ENCODE measurements at regions not wholly inside any gene's neighbourhood (a gene's known extent, or its start where the extent isn't known, plus 50 kb on each side); places are given as distances from the start of the nearest gene placed in this dataset.

DNA sequence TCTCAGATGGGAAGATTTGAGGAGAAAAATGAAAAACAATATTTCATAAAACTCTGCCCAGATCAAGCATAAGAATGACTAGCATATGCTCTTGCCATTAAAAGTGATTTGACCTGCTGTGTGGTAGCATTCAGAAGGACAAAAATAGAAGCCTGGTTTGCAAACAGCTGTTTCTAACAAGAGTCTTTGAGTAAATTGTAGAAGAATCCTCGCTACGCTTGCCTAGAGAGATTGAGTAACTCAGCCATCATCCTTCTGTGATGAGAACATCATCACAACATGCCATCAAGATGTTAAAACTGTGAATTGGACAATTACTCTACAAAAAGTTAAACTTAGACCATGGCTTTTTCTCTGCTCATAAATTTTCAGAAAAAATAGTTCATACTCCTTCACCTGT, 168.9 kb upstream of the PUDP start:
- peak; percentile 49 for DNase-seq (ENCODE audit: low read depth)
- ChIA-PET CTCF (no interaction called here), POLR2A (no interaction called here)
- Histone ChIP-seq H3K4me3 (ENCODE audit: low read depth, low read length) (no peak overlapping the region), H3K36me3 (ENCODE audit: control insufficient read depth, insufficient read depth, low read length) (no peaks in the 10 kb centered on the region), H3K27me3 (ENCODE audit: control insufficient read depth, insufficient read depth, low read length) (no peaks in the 10 kb centered on the region)
- TF ChIP-seq, protein P1, sequence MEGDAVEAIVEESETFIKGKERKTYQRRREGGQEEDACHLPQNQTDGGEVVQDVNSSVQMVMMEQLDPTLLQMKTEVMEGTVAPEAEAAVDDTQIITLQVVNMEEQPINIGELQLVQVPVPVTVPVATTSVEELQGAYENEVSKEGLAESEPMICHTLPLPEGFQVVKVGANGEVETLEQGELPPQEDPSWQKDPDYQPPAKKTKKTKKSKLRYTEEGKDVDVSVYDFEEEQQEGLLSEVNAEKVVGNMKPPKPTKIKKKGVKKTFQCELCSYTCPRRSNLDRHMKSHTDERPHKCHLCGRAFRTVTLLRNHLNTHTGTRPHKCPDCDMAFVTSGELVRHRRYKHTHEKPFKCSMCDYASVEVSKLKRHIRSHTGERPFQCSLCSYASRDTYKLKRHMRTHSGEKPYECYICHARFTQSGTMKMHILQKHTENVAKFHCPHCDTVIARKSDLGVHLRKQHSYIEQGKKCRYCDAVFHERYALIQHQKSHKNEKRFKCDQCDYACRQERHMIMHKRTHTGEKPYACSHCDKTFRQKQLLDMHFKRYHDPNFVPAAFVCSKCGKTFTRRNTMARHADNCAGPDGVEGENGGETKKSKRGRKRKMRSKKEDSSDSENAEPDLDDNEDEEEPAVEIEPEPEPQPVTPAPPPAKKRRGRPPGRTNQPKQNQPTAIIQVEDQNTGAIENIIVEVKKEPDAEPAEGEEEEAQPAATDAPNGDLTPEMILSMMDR (IDR thresholded peaks at IDR 0.05; ENCODE audit: insufficient read depth, low read depth, low read length): no peak

DNA sequence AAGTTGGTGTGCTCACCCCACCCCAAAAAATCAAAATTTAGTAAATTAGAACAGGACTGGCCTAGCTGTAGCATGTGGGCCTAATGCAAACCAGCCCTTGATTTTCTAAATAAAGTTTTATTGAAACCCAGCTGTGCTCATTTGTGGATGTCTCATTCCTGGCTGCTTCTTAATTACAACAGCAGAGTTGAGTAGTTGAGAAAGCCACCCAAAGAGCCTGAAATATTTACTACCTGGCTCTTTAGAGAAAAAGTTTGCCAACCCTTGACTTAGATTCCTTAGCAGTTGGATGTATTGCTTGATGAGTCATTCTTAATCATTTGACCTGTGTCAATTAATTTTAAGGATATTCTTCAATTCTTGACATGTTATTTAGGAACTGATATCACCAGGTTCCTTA, 168.3 kb upstream of the PUDP start:
- DNase-seq (ENCODE audit: low read depth): no peak
- POLR2A ChIA-PET: no interaction called here
- Histone ChIP-seq H3K27me3 (ENCODE audit: control insufficient read depth, insufficient read depth, low read length) (no peaks in the 10 kb centered on the region), H3K36me3 (ENCODE audit: control insufficient read depth, insufficient read depth, low read length) (no peaks in the 10 kb centered on the region), H3K4me3 (ENCODE audit: low read depth, low read length) (no peak overlapping the region)
- TF ChIP-seq, protein P1 (IDR thresholded peaks at IDR 0.05; ENCODE audit: insufficient read depth, low read depth, low read length): no peak
- CTCF ChIA-PET: no interaction called here

DNA sequence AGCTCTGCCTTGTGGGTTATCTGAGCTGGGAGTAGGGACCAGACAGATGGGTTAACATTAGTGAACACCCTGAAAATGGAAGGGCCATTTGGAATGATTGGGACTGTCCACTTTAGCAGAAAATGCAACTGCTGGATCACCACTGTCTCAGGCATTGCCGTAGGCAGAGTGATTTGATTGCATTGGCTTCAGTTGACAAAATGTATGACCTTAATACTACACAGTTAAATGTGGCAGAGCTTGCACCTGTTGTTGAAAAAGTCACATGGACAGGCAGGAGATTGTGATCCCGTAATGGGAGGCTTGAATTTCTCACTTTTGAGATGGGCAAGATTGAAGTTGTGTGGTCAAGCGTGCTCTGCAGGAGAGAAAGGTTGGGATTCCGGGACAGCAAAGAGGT, 166.5 kb upstream of the PUDP start:
- POLR2A ChIA-PET: no interaction called here
- Histone ChIP-seq H3K27me3 (ENCODE audit: control insufficient read depth, insufficient read depth, low read length) (no peaks in the 10 kb centered on the region), H3K36me3 (ENCODE audit: control insufficient read depth, insufficient read depth, low read length) (no peaks in the 10 kb centered on the region), H3K4me3 (ENCODE audit: low read depth, low read length) (no peak overlapping the region)
- DNase-seq (ENCODE audit: low read depth): no peak
- CTCF ChIA-PET: no interaction called here
- TF ChIP-seq, protein P1 (IDR thresholded peaks at IDR 0.05; ENCODE audit: insufficient read depth, low read depth, low read length): no peak

DNA sequence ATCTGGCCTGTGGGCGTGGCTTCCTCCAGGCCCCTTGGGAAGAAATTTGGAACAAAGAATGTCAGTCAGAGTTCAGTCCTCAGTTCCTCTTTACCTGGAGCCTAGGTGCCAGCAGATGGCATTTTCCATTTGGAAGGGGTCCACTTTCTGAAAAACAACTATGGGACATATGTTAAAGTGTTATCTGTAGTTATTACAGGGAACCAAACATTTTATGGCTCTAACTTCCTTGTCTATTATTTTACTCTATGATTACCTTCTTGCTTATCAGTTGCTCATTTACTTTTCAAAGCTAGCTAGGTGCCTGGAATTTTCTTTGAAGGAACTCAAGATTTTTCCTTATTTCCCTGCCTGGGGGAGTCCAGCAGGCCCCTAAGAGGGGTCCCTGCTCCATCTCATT, 159.8 kb upstream of the PUDP start:
- ChIA-PET POLR2A (no interaction called here), CTCF (interaction anchor here (1.3 kb wide), 1 partner anchor 12 kb away, joined by 3 read pairs; no protein-coding TSS in a partner anchor)
- Histone ChIP-seq H3K36me3 (ENCODE audit: control insufficient read depth, insufficient read depth, low read length) (no peaks in the 10 kb centered on the region), H3K27me3 (ENCODE audit: control insufficient read depth, insufficient read depth, low read length) (no peaks in the 10 kb centered on the region), H3K4me3 (ENCODE audit: low read depth, low read length) (no peak overlapping the region)
- TF ChIP-seq, protein P1 (IDR thresholded peaks at IDR 0.05; ENCODE audit: insufficient read depth, low read depth, low read length): no peak
- no peak for DNase-seq (ENCODE audit: low read depth)

DNA sequence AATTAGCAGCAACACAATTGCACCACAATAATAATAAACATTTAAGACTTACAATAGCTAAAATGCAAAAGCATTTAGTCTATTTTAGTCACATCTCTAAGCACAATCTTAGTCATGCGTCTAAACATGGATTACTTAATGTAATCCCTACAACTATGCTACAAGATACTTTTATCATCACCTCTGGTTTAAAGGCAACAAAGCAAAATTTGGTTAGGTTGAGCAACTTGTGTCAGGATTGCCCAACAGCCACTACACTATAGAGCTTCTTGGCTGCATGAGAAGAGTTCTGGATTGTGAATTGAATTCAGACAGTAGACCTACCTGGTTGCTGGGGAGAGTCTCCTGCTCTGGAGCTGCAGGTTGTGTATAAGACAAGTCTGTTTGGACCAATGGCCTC, 146.5 kb upstream of the PUDP start:
- no peak overlapping the region for H3K4me3 ChIP-seq (ENCODE audit: low read depth, low read length)
- H3K27me3 ChIP-seq (ENCODE audit: control insufficient read depth, insufficient read depth, low read length): no peaks in the 10 kb centered on the region
- CTCF ChIA-PET: interaction anchor here (1.5 kb wide), 1 partner anchor 12 kb away, joined by 3 read pairs; no protein-coding TSS in a partner anchor
- TF ChIP-seq, protein P1 (IDR thresholded peaks at IDR 0.05; ENCODE audit: insufficient read depth, low read depth, low read length): no peak
- POLR2A ChIA-PET: no interaction called here
- no peaks in the 10 kb centered on the region for H3K36me3 ChIP-seq (ENCODE audit: control insufficient read depth, insufficient read depth, low read length)
- no peak for DNase-seq (ENCODE audit: low read depth)

Data from BJ (cell line).